HG03460 (cell line): ENCODE measurements at regions not wholly inside any gene's neighbourhood (a gene's known extent, or its start where the extent isn't known, plus 50 kb on each side); places are given as distances from the start of the nearest gene placed in this dataset.
"Not testable (repeated sequence)": the region's sequence is repeated elsewhere in the genome, so short reads cannot be mapped to it uniquely, and the experiment has no call there.

Experiments used
- ATAC-seq: cut with Tn5 transposase; IDR thresholded peaks from one replicate; pipeline ENCODE4 v1.9.1; 2021; ENCODE audit not compliant: unreplicated experiment

DNA sequence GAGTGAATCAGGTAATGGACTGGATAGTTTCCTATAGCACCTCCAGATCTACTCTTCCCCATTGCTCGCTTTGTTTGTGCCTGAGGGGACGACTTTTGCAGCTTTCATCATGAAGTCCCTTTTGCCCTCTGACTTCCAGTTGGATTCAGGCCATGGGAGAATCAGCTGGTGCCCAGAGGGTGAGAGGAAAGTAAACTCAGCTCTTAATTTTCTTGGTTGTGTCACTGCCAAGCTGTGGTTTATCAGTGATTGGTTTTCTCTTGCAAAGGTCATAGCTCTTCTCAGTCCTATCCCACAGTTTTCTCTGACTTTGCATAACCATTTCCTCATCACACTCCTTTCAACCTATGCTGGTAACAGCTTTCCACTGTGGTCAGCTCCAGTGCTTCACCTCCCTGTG, 200.1 kb downstream of the KCNJ2 start:
- no peak for ATAC-seq

DNA sequence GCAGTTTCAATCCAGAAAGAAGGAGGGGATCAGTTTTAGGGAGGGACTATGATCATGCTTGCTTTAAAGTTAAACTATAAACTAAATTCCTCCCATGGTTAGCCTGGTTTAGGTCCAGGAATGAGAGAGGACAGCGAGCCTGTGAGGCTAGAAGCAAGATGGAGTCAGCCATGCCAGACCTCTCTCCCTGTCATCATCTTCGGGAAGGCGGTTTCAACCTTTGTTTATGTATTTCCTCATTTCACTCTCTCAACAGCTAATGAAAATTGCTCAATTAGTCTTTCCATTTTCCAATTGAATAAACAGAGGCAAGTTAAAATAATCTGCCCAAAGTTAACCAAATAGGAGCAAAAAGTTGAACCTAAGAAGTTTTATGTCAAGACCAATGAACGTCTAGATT, 201.5 kb downstream of the KCNJ2 start:
- no peak for ATAC-seq

DNA sequence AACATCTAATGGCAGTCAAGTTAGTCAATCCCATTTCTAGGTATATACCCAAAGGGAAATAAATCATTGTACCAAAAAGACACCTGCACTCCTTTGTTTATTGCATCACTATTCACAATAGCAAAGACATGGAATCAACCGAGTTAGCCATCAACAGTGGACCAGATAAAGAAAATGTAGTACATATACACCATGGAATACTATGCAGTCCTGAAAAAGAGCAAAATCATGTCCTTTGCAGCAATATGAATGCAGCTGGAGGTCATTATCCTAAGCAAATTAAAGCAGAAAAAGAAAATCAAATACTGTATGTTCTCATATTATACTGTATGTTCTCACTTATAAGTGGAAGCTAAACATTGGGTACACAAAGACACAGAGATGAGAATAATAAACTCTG, 204.0 kb downstream of the KCNJ2 start:
- ATAC-seq = no peak

DNA sequence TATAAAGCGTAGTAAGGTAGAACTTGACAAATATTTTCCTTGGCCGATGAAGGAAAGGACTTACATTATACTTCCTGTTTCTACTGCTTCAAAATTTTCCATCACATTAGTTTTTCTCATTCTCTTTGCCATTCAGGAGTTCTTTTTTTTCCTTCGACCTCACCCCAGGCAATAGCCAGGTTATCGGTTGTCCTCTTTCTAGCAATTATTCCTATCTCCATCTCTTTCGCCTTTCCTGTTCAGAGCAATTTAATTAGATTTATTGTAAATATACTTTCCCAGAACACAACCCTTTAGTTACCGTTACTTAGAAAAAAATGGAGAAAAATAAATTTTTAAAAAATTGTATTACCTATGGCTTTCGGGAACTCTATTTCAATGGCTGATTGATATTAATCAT, 205.2 kb downstream of the KCNJ2 start:
- no peak for ATAC-seq

DNA sequence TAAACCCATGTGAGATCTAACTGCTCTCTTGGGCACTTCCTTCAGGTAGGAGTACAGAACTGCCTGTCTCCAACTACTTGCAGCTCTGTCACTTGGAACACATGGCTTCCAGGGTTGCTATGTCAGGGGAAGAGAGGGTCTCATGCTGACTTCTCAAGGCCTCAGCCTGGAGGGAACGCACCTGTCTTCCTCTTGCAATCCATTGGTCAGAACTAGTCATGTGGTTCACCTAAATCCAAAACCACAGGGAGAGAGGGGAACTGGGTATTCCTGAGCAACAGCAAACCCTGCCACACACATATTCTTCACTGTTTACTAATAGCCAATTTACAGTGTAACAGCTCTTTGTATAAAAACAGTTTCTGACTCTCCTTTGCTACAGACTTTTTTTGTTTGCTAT, 206.1 kb downstream of the KCNJ2 start:
- no peak for ATAC-seq

DNA sequence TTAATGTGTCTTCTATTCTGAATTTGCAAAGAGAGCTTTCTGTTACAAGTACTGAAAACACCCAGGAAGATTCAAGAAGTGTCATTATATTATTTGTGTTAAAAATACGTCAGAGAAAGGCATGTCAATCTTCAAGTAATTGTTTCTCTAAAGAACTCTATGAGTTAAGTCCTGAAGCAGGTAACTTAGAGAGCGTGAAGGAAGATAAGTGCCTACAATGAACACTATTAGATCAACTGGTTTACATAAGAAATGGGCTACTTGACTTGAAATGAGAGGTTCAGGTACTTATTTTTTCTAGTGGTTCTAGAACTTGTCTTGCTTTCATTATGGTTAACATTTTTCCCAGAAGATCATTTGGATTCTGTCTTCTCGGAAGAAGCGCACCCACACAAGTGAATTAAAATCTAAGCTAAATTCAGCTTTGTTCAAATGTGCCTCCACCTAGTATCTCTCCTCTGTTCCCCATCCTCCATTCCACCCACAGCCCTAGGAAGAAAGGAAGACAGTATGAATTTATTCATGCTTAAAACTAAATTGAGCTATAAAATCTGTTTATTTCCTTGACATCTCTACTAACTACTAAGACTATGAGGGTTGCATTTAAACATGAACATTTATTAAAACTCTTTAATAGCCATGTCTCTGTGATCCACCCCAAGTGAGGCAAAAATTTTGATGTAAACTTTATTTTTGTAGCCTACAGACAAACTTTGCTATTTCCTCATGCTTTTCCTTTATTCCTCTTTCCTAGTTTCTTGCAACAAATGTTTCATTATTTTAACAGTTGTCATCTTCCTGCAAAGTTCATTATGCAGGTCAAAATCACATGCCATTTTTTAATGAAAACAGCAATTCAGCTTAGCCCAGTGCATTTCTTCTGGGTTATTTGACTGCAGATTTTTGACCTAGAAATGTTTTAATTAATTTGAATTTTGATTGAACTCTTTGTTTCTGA, 206.8 kb downstream of the KCNJ2 start:
- ATAC-seq = no peak

DNA sequence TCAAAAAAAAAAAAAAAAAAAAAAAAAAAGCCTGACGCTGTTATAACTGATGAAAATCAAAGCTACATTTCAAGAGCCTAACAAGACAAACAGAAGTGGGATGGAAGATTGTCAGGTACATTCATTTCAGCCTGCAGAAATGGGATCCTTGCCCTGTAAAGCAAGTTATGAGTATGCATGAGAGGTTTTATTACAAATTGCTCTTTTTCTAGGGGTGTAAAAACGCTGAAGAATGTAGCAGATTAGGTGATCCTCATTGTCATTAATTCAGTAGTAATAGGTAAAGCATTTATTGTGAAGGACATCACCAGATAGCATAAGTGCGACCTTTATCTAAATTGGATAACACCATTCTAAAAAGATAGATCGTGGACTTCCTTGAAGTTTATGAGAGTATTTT, 208.3 kb downstream of the KCNJ2 start:
- no peak for ATAC-seq

DNA sequence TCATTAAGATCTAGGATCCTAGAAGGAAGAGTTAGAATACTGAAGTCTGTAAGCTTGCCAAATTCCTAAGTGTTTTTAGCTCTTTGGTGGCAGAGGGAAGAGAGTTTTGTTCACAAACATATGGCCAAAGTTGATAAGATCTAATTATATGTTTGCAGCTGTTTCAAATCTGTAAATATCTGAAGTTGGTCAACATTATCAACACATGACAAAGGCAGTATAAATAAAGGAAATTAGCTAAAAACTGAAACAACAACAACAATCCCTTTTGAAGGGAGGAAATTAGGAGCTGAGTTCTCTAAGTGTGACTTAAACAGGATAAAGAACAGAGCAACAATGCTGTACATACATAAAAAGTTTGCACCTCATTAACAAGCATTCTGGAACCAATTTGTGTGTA, 208.7 kb downstream of the KCNJ2 start:
- ATAC-seq = no peak

DNA sequence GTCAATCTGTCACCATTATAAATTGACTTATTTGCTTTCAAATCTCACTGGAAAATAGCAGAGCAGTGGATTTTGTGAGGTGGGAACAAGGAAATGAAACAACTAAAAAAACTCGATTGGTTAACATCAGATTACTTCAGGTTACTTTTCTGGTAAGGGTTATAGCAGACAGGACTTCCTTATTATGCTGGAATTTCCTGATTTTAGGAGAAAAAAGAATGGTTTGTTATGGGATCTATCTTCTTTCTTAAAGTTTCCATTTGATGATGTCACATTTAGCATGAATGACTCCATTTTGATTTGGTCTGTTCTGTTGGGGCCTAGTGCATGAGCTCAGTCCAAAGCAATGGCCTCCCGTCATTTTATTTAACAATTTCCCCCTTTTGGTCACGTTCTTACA, 210.6 kb downstream of the KCNJ2 start:
- ATAC-seq = no peak

DNA sequence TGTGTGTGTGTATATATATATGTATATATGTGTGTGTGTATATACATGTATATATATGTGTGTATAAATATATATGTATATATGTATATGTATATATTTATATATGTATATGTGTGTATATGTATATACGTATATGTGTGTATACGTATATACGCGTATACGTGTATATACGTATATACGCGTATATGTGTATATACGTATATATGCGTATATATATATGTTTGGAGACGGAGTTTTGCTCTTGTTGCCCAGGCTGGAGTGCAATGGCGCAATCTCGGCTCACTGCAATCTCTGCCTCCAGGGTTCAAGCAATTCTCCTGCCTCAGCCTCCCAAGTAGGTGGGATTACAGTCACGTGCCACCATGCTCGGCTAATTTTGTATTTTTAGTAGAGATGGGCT, 212.6 kb downstream of the KCNJ2 start:
- not testable (repeated sequence) for ATAC-seq

DNA sequence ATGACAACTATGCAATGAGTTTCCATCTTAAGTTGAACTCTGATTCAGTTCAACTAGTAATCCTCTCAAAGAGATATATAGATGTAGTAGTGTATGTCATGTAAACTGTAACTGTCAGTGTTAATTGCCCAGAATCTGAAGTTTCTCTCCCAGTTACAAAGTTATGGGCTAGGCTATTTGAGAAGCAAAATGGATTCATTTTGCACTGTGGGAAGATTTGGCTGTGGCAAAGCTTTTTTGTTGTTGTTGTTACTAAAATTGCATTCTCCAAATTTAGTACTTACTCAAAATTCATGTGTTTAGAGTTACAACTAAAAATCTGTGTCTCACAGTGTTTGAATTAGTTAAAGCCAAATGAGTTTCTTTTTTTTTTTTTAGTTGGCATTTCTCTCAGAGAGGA, 219.0 kb downstream of the KCNJ2 start:
- no peak for ATAC-seq

DNA sequence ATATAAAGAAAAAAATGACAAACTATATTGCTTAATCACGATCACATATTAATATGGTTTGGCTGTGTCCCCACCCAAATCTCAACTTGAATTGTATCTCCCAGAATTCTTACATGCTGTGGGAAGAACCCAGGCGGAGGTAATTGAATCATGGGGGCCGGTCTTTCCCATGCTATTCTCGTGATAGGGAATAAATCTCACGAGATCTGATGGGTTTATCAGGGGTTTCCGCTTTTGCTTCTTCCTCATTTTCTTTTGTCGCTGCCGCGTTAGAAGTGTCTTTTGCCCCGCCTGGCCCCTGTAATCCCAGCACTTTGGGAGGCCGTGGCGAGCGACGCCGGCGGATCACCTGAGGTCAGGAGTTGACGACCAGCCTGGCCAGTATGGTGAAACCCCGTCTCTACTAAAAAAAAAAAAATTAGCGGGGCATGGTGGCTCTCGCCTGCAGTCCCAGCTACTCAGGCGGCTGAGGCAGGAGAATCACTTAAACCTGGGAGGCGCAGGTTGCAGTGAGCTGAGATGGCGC, 220.0 kb downstream of the KCNJ2 start:
- not testable (repeated sequence) for ATAC-seq

DNA sequence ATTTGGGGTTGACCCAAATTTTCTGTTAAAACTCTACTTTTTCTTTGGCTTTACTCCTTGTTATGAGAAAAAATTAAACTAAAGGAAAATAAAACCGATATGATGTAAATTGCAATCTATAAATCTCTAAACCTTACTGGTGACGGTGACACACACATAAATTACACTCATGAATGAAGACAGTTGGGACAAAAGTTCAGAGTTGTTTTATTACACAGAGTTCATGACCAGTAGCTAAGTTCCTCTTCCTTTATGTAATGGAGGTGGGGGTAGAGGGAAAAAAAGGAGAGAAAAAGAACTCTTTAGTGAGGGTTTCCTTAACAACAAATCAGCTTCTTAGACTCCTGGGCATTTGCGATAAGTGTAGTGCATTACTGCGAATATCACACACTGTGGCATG, 220.7 kb downstream of the KCNJ2 start:
- no peak for ATAC-seq

DNA sequence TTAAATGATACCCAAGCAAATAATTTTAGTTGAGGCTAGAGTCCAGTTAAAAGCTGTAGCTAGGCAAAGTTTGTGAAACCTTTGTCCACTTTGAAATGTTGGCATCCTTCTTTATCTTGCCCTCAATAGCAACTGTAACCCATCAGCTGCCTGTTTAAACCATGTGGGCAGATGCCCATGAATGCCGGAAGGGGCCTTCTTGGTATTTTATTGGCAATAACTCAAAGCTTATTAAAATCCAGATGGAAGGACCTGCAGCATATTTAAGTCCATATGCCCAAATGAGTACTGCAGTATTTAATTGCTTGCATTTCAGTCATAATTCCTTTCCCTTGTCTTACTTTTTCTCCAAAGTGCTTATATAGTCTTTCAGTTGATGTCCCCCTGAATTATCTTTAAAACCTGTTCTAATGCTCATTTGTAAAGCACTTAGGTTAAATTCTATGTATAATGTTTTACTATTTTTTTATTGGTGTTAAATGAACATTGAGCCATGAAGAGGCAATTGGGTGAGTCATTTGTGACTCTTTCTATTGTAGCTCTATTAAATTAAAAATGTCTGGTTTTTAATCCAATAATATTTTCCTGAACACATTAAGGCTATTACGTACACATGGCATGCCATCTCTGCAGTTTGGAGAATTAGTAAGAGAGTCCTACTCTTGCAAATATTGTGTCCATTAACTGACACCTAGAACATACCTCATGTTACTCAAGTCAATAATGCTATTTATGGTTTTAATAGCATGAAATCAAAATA, 225.3 kb downstream of the KCNJ2 start:
- no peak for ATAC-seq

DNA sequence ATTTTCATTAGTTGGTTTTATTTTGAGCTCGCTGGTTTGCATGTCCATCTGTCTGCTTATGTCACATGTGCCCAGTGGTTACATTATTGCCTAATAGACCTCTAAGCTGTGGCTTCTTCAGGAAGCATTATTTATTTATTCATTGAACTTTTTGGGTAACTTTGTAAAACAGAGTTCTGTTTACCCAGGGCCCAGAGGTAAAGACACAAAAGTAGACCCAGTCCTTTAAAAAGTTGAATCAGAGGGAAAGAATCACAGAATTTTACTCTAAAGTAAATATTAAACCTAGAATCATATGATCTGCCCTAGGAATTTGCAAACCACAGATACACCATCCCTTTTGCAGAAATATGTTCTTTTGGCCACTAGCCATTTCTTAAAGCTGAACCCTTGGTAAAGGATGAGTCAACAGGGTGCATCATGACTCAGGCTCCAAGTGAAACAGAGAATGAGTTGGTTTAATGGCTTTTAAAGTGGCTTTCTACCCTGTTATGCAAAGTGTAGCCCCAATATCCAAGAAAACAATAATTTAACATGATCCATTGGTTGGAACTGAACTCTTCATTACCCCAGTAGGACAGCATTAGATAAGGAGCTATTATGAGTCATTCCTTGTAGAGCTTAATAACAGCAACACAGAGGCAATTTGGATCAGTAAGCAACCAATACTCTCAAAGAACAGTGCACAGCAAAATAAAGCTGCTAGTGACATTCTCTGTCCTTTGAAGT, 236.3 kb downstream of the KCNJ2 start:
- peak; percentile 86 for ATAC-seq

DNA sequence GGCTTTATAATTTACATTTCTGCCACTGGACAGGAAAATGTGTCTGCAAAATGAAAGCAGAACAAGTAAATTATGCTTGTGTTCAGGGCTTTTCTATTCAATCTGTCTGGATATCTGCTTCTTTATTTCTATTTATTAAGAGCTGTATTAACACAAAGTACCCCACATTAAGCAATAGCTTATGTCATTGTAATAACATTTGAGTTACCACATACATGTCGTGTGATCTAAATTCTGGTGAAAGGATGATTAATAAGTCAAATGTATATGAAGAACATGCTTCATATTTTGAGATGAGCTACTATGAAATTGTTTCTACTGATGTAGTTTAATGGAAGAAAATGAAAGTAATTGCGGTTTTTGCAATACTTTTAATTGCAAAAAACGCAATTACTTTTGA, 238.2 kb downstream of the KCNJ2 start:
- ATAC-seq = no peak

DNA sequence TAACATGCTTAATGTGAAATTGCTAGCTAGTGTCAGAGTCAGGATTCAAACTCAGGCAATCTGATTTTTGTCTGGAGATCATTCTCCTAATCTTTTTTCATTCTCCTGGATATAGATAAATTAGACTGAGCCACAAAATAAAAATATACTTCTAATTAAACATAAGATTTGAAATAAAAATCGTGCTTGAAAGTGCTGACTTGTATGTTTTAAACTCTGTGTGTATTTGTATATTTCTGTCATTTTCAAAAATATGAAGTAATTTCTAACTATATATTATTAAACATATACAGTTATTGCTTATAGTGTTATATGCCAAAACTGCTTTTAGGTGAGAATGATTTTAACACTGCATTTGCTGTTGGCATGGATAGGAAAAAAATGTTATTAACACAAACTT, 239.4 kb downstream of the KCNJ2 start:
- ATAC-seq = no peak

DNA sequence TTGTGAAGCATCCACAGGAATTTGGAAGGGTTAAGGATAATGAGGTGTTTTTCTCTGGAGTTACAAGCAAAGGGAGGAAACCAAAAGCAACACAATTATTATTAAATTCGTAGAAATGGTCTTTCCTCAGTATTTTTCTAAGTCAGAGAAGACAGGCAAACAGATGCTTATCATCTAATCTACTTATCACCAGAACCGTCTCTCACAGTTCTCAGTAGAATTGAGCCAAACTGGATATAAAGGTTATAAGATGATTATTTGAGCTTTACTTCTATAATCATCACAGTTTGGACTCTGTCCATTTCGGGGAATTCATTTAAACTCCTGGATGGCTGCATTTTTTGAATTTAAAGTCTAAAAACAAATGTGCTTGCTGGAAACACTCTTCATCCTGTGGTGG, 245.0 kb downstream of the KCNJ2 start:
- ATAC-seq = no peak

DNA sequence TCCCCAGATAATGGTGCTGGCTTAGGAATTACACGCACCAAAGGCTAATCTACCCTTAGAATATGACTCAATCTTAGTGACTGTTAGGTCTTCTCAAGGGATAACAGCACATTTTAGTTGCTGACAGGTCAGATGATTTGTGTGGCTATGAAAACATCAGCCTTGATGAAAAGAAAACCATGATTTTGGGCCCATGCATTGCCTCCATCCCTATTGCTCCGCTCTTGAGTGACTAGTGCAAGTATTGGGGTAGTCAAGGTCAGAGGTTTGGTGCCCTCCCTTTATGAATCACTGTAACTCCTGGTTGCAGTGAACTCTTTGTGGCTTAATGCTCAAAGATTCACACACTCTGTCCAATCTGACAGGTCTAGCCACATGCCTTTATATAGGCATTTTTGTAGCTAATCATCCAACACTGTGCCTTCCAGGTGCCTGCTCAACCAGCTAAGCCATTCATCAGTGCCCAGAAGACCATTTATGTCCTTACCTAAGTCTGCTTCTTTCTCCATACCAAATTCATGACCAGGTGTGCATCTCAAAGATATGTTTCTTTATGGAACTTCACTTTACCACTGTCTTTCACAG, 251.6 kb downstream of the KCNJ2 start:
- ATAC-seq = no peak

DNA sequence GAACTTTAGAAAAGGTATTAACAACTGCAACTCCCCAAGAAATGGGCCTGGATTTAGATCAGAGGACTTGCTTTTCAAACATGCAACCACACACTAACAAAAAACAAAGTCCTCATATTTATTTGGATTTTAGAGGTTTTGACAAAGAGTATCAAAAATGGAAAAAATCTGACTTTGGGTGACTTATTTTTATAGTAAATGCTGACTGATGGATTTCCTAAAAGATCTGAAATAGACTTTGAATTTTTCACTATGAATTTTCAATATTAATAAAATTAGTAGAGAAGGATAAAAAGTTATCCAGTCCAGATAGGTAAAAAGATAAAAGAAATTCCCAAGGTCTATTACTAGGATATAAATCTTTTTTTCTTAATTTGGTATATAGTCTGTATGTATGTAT, 253.5 kb downstream of the KCNJ2 start:
- no peak for ATAC-seq

DNA sequence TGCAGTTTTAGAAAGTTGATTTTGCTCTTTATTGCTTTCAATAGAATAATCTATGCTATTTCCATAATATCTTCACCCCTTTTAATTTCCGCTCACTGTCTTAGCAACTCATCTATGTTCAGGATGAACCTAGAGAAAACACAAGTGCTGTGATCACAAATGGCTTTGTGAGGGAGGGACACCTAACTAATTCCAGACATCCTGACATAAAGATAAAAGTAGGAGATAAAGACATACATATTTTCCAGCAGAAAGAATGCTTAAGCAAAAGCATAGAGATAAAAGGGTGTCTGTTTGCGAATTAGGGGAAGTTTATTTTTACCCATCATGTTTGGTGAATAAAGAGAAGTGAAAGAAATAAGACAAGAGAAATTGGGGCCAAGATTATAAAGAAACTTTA, 254.2 kb downstream of the KCNJ2 start:
- ATAC-seq = no peak
